Esophagus mucosa (tissue), 1 donor: ENCODE measurements at regions not wholly inside any gene's neighbourhood (a gene's known extent, or its start where the extent isn't known, plus 50 kb on each side); places are given as distances from the start of the nearest gene placed in this dataset.
"Not testable (repeated sequence)": the region's sequence is repeated elsewhere in the genome, so short reads cannot be mapped to it uniquely, and the experiment has no call there.

ENCODE experiments used
- ATAC-seq: fragments of 200-7000 bp; cut with Tn5 transposase; one replicate; pipeline ENCODE4 v1.9.1; 2020
- donor health status: DM: yes; HTN: yes; CAD: no.

DNA sequence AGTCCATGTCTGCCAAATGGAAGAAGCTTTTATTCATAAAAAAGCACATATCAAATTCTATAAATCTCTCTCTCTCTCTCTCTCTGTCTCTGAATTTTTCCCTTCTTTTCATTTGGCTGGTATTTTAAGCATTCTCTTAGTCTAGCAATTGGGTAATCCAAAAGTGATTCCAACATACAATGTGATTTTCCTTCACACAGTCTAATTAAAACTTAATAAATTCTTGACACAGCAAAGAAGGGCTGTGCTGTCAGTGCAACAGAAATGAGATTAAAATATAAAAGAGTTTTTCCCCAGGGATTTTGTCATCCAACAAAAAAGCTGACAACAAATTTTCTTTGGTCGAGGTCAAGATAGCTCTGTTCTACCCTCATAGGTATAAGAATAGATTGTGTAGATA is 216.9 kb downstream of the CENPC start:
- ATAC-seq, result no peak

- no peak for ATAC-seq
Observed at GRCh38 chr4:67328018-67328278, 217.4 kb downstream of the CENPC start.

DNA sequence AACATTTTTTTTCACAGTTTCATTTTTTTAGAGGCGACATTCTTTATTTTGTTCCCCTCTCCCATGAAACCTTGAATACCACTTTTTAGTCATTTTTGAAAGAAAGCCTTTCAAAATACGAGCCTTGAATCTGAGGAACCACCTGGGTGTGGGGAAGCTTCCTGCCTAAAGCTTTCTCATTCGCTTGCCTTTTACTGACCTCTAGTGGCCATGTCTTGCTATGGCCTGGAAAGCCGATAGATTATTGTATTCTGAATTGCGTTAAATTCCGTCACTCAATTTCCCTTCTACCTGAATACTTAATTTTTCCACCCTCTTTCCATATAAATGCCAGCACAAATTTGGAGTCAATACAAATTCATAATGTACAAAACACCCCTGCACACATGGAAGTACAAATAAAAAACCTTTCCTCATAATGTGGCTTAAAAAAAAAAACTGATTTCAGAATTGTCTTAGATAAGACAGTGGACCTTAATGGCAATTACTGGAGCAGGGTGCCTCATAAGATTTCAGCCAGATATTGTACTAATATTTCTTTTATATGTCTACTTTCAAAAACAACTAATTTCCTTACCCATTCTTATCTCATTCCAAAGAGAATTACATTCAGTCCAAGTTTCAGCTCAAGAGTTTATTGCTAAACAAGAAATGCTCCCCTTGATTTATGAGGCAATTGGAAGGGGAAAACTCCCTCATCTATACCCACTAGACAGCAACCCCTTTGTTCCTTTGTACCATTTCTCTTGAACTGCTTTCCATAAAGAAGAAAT is 217.9 kb downstream of the CENPC start:
- ATAC-seq, result peak; percentile 74

- ATAC-seq, result no peak
Observed at GRCh38 chr4:67325791-67326190, 219.5 kb downstream of the CENPC start.

DNA sequence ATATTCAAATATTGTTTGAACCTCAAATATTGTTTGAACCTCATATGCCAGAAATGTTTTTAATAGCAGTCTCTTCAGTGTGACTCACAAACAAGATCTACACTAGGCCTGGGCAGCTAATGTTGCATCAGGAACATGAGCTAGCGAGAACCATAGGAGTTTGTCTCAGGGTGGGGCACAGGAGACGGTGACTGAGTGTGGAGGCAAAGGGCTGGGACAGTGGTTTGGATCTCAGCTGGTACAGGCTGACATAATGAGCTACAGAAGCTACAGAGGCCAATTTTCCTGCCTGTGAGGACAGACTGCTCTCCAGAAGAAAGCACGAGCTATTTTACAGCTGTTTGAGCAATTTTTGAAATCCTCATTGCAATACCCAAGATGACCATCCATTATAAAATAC is 224.7 kb downstream of the CENPC start:
- peak; percentile 58 for ATAC-seq

DNA sequence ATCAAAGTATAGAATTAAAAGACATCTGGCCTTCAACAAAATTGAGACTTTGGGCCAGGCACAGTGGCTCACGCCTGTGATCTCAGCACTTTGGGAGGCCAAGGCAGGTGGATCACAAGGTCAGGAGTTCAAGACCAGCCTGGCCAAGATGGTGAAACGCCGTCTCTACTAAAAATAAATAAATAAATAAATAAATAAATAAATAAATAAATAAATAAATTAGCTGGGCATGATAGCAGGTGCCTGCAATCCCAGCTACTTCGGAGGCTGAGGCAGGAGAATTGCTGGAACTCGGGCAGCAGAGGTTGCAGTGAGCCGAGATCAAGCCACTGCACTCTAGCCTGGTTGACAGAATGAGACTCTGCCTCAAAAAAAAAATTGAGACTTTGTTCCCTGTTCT is 225.7 kb downstream of the CENPC start:
- ATAC-seq, result not testable (repeated sequence)

DNA sequence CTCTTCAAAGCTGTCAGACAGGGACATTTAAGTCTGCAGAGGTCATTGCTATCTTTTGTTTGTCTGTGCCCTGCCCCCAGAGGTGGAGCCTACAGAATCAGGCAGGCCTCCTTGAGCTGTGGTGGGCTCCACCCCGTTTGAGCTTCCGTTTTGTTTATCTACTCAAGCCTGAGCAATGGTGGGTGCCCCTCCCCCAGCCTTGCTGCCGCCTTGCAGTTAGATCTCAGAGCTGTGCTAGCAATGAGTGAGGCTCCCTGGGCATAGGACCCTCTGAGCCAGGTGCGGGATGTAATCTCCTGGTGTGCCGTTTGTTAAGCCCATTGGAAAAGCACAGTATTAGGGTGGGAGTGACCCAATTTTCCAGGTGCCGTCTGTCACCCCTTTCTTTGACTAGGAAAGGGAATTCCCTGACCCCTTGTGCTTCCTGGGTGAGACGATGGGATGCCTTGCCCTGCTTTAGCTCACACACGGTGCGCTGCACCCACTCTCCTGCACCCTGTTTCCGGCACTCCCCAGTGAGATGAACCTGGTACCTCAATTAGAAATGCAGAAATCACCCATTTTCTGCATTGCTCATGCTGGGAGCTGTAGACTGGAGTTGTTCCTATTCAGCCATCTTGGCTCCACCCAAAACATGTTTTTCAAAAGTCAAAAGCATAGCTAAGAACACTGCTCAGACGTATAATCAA is 244.7 kb downstream of the CENPC start:
- not testable (repeated sequence) for ATAC-seq

DNA sequence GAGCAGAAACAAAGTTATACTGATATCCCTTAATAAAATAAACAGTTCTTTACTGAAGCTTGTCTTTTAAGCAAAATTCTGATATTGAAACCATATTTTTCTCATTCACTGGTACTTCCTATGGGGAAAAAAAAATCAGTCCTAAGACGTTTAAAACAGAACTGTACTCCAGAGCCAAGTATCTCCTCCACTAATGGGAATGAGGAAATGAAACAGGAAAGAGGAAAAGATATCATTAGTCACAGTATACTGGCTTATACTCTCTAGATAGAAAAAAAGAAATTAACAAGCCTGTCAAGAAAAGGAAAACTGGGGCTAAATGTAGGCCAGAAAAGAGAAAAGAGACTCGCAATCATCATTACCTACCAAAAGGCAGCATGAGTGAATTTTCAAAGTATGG is 252.7 kb downstream of the CENPC start:
- ATAC-seq, result no peak

DNA sequence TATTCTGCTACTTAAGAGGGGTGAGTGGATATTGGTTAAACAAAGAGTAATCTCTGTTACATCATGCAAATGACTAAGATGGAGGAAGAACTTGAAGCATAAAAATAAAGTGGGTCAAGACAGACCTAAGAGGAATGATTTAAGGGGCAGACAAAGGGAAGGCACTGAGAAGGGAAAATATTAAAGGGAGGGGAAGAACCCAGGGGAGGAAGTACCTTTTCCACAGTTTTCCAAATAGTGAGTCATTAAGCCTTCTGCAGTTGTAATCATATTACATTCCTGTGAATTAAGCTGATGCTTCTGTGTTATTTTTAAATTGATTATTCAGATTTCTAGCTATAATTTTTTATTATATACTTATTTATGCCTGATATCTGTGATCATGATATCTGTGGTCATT is 253.3 kb downstream of the CENPC start:
- no peak for ATAC-seq

- no peak for ATAC-seq
Observed at GRCh38 chr4:67291644-67292043, 253.7 kb downstream of the CENPC start.

GRCh38 chr4:67288964-67289363 is 256.3 kb downstream of the CENPC start:
- ATAC-seq, result no peak

DNA sequence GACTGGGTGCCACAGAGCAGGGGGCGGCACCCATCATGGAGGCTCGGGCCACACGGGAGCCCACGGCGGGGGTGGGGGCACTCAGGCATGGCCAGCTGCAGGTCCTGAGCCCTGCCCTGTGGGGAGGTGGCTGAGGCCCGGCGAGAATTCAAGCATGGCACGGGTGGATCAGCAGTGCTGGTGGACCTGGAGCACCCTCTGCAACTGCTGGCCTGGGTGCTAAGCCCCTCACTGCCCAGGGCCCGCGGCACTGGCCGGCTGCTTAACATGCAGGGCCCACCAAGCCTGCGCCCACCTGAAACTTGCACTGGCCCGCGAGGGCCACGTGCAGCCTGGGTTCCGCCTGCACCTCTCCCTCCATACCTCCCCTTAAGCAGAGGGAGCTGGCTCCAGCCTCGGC is 258.6 kb downstream of the CENPC start:
- ATAC-seq, result no peak

DNA sequence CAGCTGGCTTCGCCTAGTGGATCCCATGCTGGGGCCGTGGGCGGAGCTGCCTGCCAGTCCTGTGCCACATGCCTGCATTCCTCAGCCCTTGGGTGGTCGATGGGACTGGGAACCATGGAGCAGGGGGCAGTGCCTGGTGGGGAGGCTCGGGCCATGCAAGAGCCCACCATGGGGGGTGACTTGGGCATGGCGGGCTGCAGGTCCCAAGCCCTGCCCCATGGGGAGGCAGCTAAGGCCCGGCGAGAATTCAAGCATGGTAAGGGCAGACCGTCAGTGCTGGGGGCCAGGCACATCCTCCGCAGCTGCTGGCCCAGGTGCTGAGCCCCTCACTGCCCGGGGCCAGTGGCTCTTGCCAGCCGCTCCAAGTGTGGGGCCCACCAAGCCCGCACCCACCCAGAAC is 262.6 kb downstream of the CENPC start:
- peak; percentile 18 for ATAC-seq

DNA sequence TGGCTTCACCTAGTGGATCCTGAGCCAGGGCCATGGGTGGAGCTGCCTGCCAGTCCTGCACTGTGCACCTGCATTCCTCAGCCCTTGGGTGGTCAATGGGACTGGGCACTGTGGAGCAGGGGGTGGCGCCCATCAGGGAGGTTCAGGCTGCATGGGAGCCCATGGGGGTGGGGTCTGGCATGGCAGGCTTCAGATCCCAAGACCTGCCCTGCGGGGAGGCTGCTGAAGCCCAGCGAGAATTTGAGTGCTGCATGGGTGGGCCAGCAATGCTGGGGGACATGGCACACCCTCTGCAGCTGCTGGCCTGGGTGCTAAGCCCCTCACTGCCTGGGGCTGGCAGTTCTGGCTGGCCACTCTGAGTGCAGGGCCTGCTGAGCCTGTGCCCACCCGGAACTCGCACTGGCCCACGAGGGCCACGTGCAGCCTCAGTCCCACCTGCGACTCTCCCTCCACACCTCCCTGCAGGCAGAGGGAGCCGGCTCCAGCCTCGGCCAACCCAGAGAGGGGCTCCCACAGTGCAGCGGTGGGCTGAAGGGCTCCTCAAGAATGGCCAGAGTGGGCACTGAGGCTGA is 270.0 kb downstream of the CENPC start:
- no peak for ATAC-seq

DNA sequence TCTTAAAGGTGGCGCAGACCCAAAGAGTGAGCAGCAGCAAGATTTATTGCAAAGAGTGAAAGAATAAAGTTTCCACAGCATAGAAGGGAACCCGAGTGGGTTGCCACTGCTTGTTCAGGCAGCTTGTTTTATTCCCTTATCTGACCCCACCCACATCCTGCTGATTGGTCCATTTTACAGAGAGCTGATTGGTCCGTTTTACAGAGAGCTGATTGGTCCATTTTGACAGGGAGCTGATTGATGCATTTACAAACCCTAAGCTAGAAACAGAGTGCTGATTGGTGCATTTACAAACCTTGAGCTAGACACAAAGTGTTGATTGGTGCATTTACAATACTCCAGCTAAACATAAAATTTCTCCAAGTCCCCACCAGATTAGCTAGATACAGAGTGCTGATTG is 270.6 kb downstream of the CENPC start:
- not testable (repeated sequence) for ATAC-seq

DNA sequence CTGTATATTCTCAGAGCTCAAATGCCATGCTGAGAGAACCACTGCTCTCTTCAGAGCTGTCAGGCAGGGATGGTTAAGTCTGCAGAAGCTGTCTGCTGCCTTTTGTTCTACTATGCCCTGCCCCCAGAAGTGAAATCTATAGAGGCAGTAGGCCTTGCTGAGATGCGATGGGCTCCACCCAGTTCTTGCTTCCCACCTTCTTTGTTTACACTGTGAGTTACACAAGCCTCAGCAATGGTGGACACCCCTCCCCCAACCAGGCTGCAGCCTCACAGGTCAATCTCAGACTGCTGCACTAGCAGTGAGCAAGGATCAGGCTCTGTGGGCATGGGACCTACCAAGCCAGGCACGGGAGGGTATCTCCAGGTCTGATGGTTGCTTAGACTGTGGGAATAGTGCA is 271.6 kb downstream of the CENPC start:
- no peak for ATAC-seq

DNA sequence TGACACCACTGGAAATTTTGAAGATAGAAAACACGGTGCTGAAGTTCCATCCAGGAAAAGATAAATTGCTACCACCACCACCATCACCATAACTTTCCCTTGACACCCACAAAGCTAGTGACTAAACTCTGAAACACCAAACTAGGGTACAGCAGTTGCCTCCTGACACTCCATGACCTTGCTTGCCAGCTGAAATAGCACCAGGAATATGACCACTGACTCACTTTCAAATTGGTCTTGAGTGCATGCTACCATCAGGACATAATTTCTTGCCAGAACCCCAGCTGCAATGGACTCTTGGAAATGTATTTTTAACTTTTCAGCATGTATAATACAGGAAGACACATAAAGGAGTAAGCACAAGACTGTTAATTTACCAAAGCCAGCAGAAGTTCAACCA is 283.3 kb downstream of the CENPC start:
- no peak for ATAC-seq

DNA sequence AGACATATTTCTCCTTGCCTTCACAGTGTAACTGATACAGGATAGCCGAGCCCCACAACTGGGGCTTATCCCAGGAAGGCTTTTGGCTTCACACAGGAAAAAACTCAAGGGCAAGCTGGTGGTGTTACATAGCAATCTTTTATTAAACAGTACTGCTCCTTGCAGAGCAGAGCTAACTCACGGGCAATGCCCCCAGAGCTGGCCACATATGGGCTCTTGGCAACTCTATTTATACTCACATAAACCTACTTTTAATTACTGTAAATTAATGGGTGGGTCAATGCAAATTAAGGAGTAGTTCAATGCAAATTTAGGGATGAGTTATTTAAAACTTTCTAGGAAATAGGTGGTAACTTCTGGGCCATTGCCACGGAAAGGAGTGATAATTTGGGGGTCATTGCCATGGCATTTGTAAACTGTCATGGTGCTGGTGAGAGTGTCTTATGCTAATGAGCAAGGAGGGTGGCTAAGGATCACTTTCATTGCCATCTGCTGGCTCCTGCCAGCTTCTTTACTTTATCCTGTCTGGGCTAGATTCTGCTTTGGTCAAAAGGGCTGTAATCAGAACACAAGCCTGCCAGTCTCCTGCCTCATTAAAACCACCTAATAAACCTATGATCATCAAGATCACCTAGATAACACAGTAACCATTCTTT is 288.8 kb downstream of the CENPC start:
- ATAC-seq, result no peak

GRCh38 chr4:67250131-67250896 is 295.0 kb downstream of the CENPC start:
- no peak for ATAC-seq

GRCh38 chr4:67236788-67237187 is 308.5 kb downstream of the CENPC start:
- ATAC-seq, result no peak

GRCh38 chr4:67236318-67236717 is 309.0 kb downstream of the CENPC start:
- ATAC-seq, result no peak

GRCh38 chr4:67234296-67234695 is 311.0 kb downstream of the CENPC start:
- ATAC-seq, result no peak

GRCh38 chr4:67229148-67229547 is 316.2 kb downstream of the CENPC start:
- ATAC-seq, result no peak
